ENCODE measurements at regions not wholly inside any gene's neighbourhood (a gene's known extent, or its start where the extent isn't known, plus 50 kb on each side); places are given as distances from the start of the nearest gene placed in this dataset.

- Mint-ChIP-seq H3K4me1 (no peaks in the 10 kb centered on the region), H3K27ac (no peak overlapping the region), H3K4me3 (no peak overlapping the region), H3K27me3 (ENCODE audit: low read depth in 2 of 2) (no peaks in the 10 kb centered on the region), H3K36me3 (no peaks in the 10 kb centered on the region), H3K9me3 (peaks cover 3 to 9% of the 10 kb centered on the region in 2 donors)
- Histone ChIP-seq H3K27me3 (ENCODE audit: control insufficient read depth, insufficient read depth, low read length) (no peaks in the 10 kb centered on the region), H3K27ac (ENCODE audit: low read length) (no peak overlapping the region), H3K9me3 (ENCODE audit: control insufficient read depth, insufficient read depth, low read length) (no peaks in the 10 kb centered on the region), H3K36me3 (ENCODE audit: control insufficient read depth, insufficient read depth, low read length) (no peaks in the 10 kb centered on the region), H3K4me3 (ENCODE audit: low read length) (no peak overlapping the region), H3K4me1 (ENCODE audit: control insufficient read depth, insufficient read depth, low read length) (no peaks in the 10 kb centered on the region)
- intact Hi-C loops (cut with micrococcal nuclease) = no loop called here
- DNase-seq (no peak), ATAC-seq (no peak)
- WGBS (ENCODE audit: insufficient coverage) = 90% methylated on average over 1 of the region's 2 CpGs
- TF ChIP-seq CTCF (IDR thresholded peaks at IDR 0.05) = no peak
Measured at GRCh38 chr12:58233886-58234285, 292.5 kb downstream of the ATP23 start.

GRCh38 chr12:58238411-58238810 lies 297.0 kb downstream of the ATP23 start:
- Histone ChIP-seq H3K27me3 (ENCODE audit: control insufficient read depth, insufficient read depth, low read length) (peaks cover 4% of the 10 kb centered on the region), H3K4me3 (ENCODE audit: low read length) (no peak overlapping the region), H3K36me3 (ENCODE audit: control insufficient read depth, insufficient read depth, low read length) (no peaks in the 10 kb centered on the region), H3K27ac (ENCODE audit: low read length) (no peak overlapping the region), H3K4me1 (ENCODE audit: control insufficient read depth, insufficient read depth, low read length) (no peaks in the 10 kb centered on the region), H3K9me3 (ENCODE audit: control insufficient read depth, insufficient read depth, low read length) (no peaks in the 10 kb centered on the region)
- DNase-seq = no peak
- TF ChIP-seq CTCF (IDR thresholded peaks at IDR 0.05) = no peak
- no peak for ATAC-seq
- no peaks in the 10 kb centered on the region for H3K4me1 Mint-ChIP-seq
- no peaks in the 10 kb centered on the region for H3K36me3 Mint-ChIP-seq
- no peak overlapping the region for H3K27ac Mint-ChIP-seq
- 60% methylated on average over 1 of the region's 3 CpGs for WGBS (ENCODE audit: insufficient coverage)
- H3K4me3 Mint-ChIP-seq = no peak overlapping the region
- intact Hi-C loops (cut with micrococcal nuclease) = no loop called here
- no peaks in the 10 kb centered on the region for H3K9me3 Mint-ChIP-seq
- no peaks in the 10 kb centered on the region for H3K27me3 Mint-ChIP-seq (ENCODE audit: low read depth in 2 of 2)

GRCh38 chr12:58241099-58241498 lies 299.7 kb downstream of the ATP23 start:
- 86% methylated on average over 5 of the region's 5 CpGs for WGBS (ENCODE audit: insufficient coverage)
- no peak overlapping the region for H3K4me3 ChIP-seq (ENCODE audit: low read length)
- H3K27ac Mint-ChIP-seq = no peak overlapping the region

More at GRCh38 chr12:58241099-58241498, 299.7 kb downstream of the ATP23 start:
- peaks cover 4% of the 10 kb centered on the region for H3K27me3 ChIP-seq (ENCODE audit: control insufficient read depth, insufficient read depth, low read length)
- H3K4me1 Mint-ChIP-seq = no peaks in the 10 kb centered on the region
- TF ChIP-seq CTCF (IDR thresholded peaks at IDR 0.05) = no peak
- no peaks in the 10 kb centered on the region for H3K4me1 ChIP-seq (ENCODE audit: control insufficient read depth, insufficient read depth, low read length)
- no peaks in the 10 kb centered on the region for H3K9me3 ChIP-seq (ENCODE audit: control insufficient read depth, insufficient read depth, low read length)
- no peaks in the 10 kb centered on the region for H3K36me3 ChIP-seq (ENCODE audit: control insufficient read depth, insufficient read depth, low read length)
- H3K9me3 Mint-ChIP-seq = no peaks in the 10 kb centered on the region
- ATAC-seq (no peak), DNase-seq (no peak)
- H3K27me3 Mint-ChIP-seq (ENCODE audit: low read depth in 2 of 2) = peaks cover 0 to 5% of the 10 kb centered on the region in 2 donors
- intact Hi-C loops (cut with micrococcal nuclease) = no loop called here
- H3K36me3 Mint-ChIP-seq = no peaks in the 10 kb centered on the region
- H3K27ac ChIP-seq (ENCODE audit: low read length) = no peak overlapping the region
- no peak overlapping the region for H3K4me3 Mint-ChIP-seq

Measured in natural killer cell (primary cell).